GM12865 (cell line): ENCODE measurements at regions not wholly inside any gene's neighbourhood (a gene's known extent, or its start where the extent isn't known, plus 50 kb on each side); places are given as distances from the start of the nearest gene placed in this dataset.

Experiments used
- DNase-seq: peaks from one replicate; pipeline ENCODE4 v3.0.0; 2010; ENCODE audit warnings: low read depth
- H3K4me3 ChIP-seq: 2 replicates; pipeline ENCODE4 v1.5.1; 2011; ENCODE audit warnings: mild to moderate bottlenecking, low read depth, low read length, control low read depth
- CTCF ChIP-seq: IDR thresholded peaks from 2 replicates; pipeline ENCODE4 v1.5.1; 2011; ENCODE audit warnings: low read length, control low read depth, low read depth, inconsistent platforms; ENCODE audit not compliant: insufficient read depth; ENCODE audit errors: missing control alignments

GRCh38 chr14:31990926-31991572 is 86.1 kb upstream of the ARHGAP5 start:
- no peak overlapping the region for H3K4me3 ChIP-seq
- TF ChIP-seq CTCF, result no peak
- no peak for DNase-seq

- DNase-seq, result no peak
Observed at GRCh38 chr14:31992011-31992447, 85.1 kb upstream of the ARHGAP5 start.

GRCh38 chr14:31993521-31993951 is 83.6 kb upstream of the ARHGAP5 start:
- no peak for DNase-seq
- TF ChIP-seq CTCF, result no peak
- no peak overlapping the region for H3K4me3 ChIP-seq

More at GRCh38 chr14:31992011-31992447, 85.1 kb upstream of the ARHGAP5 start:
- TF ChIP-seq CTCF, result no peak
- H3K4me3 ChIP-seq, result no peak overlapping the region

GRCh38 chr14:31994391-31995033 is 82.6 kb upstream of the ARHGAP5 start:
- no peak for DNase-seq
- H3K4me3 ChIP-seq, result no peak overlapping the region
- no peak for TF ChIP-seq CTCF

GRCh38 chr14:32003585-32003984 is 73.5 kb upstream of the ARHGAP5 start:
- no peak for DNase-seq
- TF ChIP-seq CTCF, result no peak
- no peak overlapping the region for H3K4me3 ChIP-seq

- no peak for DNase-seq
- TF ChIP-seq CTCF, result no peak
Observed at GRCh38 chr14:32004300-32004699, 72.8 kb upstream of the ARHGAP5 start.

More at GRCh38 chr14:32004300-32004699, 72.8 kb upstream of the ARHGAP5 start:
- no peak overlapping the region for H3K4me3 ChIP-seq
